CD4-positive, alpha-beta T cell (primary cell): ENCODE measurements at regions not wholly inside any gene's neighbourhood (a gene's known extent, or its start where the extent isn't known, plus 50 kb on each side); places are given as distances from the start of the nearest gene placed in this dataset.

Experiments used
- ATAC-seq: fragments of 200-7000 bp; cut with Tn5 transposase; one replicate; pipeline ENCODE4 v1.10.0; 2022; ENCODE audit warnings: mild to moderate bottlenecking; ENCODE audit not compliant: poor library complexity
- CTCF ChIA-PET: fragments of 350-600 bp; sonication (Branson Sonifier 250); formaldehyde crosslinking; loops from one replicate; lab custom pipeline; 2021; ENCODE audit warnings: antibody characterized with exemption, inconsistent platforms; lab: Charles Lee
- POLR2A ChIA-PET: fragments of 350-600 bp; sonication (Branson Sonifier 250); formaldehyde crosslinking; loops from one replicate; lab custom pipeline; 2021; ENCODE audit warnings: antibody characterized with exemption, inconsistent platforms; lab: Charles Lee
- DNase-seq, 14 experiments: peaks; one replicate each; pipeline ENCODE4 v3.0.0-alpha.2; 2013 to 2020; ENCODE audit warnings: mixed read lengths in 2 of 14
- H3K27ac ChIP-seq, 2 donors: one replicate each; pipeline versions ENCODE4 v1.5.1 to v1.7.0; 2013; ENCODE audit warnings: low read length in 2 of 2, low read depth in 1 of 2, mild to moderate bottlenecking in 1 of 2
- H3K27me3 ChIP-seq, 2 experiments: 1 replicate in 1 of 2; 2 replicates in 1 of 2; pipeline versions ENCODE4 v1.6.1 to v1.7.0; 2013; ENCODE audit warnings: low read length in 2 of 2, control low read depth in 1 of 2, mild to moderate bottlenecking in 1 of 2, moderate library complexity in 1 of 2; ENCODE audit not compliant: insufficient read depth in 2 of 2, control insufficient read depth in 1 of 2
- H3K36me3 ChIP-seq: one replicate; pipeline ENCODE4 v1.6.1; 2013; ENCODE audit warnings: low read length, control low read depth; ENCODE audit not compliant: insufficient read depth
- H3K4me1 ChIP-seq: one replicate; pipeline ENCODE4 v1.6.1; 2013; ENCODE audit warnings: low read length, control low read depth; ENCODE audit not compliant: insufficient read depth
- H3K4me3 ChIP-seq: one replicate; pipeline ENCODE4 v1.5.1; 2013; ENCODE audit warnings: mild to moderate bottlenecking, low read length, moderate library complexity
- H3K9me3 ChIP-seq, 2 experiments: 1 replicate in 1 of 2; 2 replicates in 1 of 2; pipeline versions ENCODE4 v1.6.1 to v1.7.0; 2013; ENCODE audit warnings: low read length in 2 of 2, mild to moderate bottlenecking in 2 of 2, control low read depth in 1 of 2, moderate library complexity in 1 of 2; ENCODE audit not compliant: control insufficient read depth in 1 of 2, insufficient read depth in 1 of 2
- H3K27ac Mint-ChIP-seq: one replicate; pipeline ENCODE4 v1.8.0; 2020; ENCODE audit warnings: mixed read lengths
- H3K27me3 Mint-ChIP-seq: one replicate; pipeline ENCODE4 v1.8.0; 2021; ENCODE audit warnings: mixed read lengths
- H3K36me3 Mint-ChIP-seq: one replicate; pipeline ENCODE4 v1.8.0; 2021; ENCODE audit warnings: low read depth, mixed read lengths
- H3K4me1 Mint-ChIP-seq: one replicate; pipeline ENCODE4 v1.8.0; 2021; ENCODE audit warnings: low read depth, mixed read lengths
- H3K4me3 Mint-ChIP-seq: one replicate; pipeline ENCODE4 v1.8.0; 2020; ENCODE audit warnings: mild to moderate bottlenecking, mixed read lengths
- H3K9me3 Mint-ChIP-seq: one replicate; pipeline ENCODE4 v1.8.0; 2020; ENCODE audit warnings: mixed read lengths
- intact Hi-C, 2 experiments: fragments of 100-400 bp; cut with DNase I in 1 of 2; cut with micrococcal nuclease in 1 of 2; formaldehyde crosslinking; loops; one replicate each; pipeline versions ENCODE4 v1.15.1 to v1.9.0; 2023 to 2025; cut with DNase I, micrococcal nuclease
- TF ChIP-seq, protein P1 (sequence below): fragments of 200-600 bp; IDR thresholded peaks from one replicate; pipeline ENCODE4 v1.8.0; 2022; ENCODE audit warnings: antibody characterized with exemption, mild to moderate bottlenecking

- no peaks in the 10 kb centered on the region for H3K9me3 ChIP-seq
- no peaks in the 10 kb centered on the region for H3K36me3 ChIP-seq
- peaks cover 3% of the 10 kb centered on the region for H3K4me1 ChIP-seq
- no peak overlapping the region for H3K27ac ChIP-seq
- peaks cover 10% of the 10 kb centered on the region for H3K4me1 Mint-ChIP-seq
- no peaks in the 10 kb centered on the region for H3K9me3 Mint-ChIP-seq
- H3K27ac Mint-ChIP-seq = no peak overlapping the region
- no peak overlapping the region for H3K4me3 ChIP-seq
- no peaks in the 10 kb centered on the region for H3K27me3 Mint-ChIP-seq
- DNase-seq (no peak), ATAC-seq (no peak)
- ChIA-PET CTCF (interaction anchor here (2.9 kb wide), 1 partner anchor 18 kb away, joined by 10 read pairs; no protein-coding TSS in a partner anchor), POLR2A (interaction anchor here (1.1 kb wide), 1 partner anchor 11 kb away, joined by 3 read pairs; no protein-coding TSS in a partner anchor)
- no peaks in the 10 kb centered on the region for H3K36me3 Mint-ChIP-seq
- no peaks in the 10 kb centered on the region for H3K27me3 ChIP-seq
- intact Hi-C loops = no loop called here
- TF ChIP-seq, protein P1, sequence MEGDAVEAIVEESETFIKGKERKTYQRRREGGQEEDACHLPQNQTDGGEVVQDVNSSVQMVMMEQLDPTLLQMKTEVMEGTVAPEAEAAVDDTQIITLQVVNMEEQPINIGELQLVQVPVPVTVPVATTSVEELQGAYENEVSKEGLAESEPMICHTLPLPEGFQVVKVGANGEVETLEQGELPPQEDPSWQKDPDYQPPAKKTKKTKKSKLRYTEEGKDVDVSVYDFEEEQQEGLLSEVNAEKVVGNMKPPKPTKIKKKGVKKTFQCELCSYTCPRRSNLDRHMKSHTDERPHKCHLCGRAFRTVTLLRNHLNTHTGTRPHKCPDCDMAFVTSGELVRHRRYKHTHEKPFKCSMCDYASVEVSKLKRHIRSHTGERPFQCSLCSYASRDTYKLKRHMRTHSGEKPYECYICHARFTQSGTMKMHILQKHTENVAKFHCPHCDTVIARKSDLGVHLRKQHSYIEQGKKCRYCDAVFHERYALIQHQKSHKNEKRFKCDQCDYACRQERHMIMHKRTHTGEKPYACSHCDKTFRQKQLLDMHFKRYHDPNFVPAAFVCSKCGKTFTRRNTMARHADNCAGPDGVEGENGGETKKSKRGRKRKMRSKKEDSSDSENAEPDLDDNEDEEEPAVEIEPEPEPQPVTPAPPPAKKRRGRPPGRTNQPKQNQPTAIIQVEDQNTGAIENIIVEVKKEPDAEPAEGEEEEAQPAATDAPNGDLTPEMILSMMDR = no peak
- H3K4me3 Mint-ChIP-seq = no peak overlapping the region
Measured at GRCh38 chr3:107945417-107946094, 145.3 kb downstream of the CD47 start.

DNA sequence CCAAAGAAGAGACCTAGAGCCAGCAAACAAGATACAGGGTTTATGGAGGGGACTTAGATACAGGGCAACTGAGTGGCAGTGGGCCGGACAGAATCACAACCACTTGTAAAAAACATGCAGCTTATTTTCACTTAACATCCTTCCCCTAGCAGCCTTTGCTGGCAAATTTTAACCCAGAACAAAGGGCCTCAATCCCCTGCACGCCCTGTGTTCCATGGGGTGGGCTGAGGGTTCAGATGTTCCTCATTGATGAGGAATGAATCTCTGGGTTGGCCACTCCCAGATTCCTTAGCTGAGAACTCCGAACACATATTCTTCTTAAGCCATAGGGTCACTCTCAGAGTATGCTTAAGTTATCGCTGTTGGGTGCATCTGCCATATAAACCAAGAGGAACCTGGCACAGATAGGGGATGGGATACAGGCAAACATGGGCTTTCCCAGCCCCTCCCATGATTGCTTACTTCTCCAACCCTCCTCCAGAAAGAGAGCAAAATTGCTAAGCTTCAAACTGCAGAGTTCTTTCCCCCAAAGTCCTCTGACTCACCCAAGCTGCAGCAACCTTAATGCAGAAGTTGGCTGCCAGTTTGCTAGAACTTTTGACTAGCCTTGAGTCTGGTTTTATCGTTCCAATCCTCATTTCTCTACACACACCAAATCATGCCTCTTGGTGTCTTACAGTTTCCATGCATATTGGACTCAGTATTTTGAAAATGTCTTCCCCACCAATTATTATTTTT, 146.9 kb downstream of the CD47 start:
- no peaks in the 10 kb centered on the region for H3K36me3 ChIP-seq
- Mint-ChIP-seq H3K36me3 (no peaks in the 10 kb centered on the region), H3K9me3 (no peaks in the 10 kb centered on the region), H3K27me3 (no peaks in the 10 kb centered on the region), H3K4me3 (no peak overlapping the region), H3K27ac (no peak overlapping the region), H3K4me1 (peaks cover 10% of the 10 kb centered on the region)
- no peaks in the 10 kb centered on the region for H3K27me3 ChIP-seq
- no peak overlapping the region for H3K4me3 ChIP-seq
- DNase-seq = peak in 2 of 14 experiments; percentile 15 to 17
- intact Hi-C loops = loop anchor here in 1 of 2 experiments (5.0 kb wide), 1 partner anchor 378 kb away; no protein-coding TSS in a partner anchor
- POLR2A ChIA-PET = no interaction called here
- no peak for ATAC-seq
- TF ChIP-seq, protein P1 = no peak
- H3K9me3 ChIP-seq = no peaks in the 10 kb centered on the region
- H3K27ac ChIP-seq = no peak overlapping the region
- CTCF ChIA-PET = interaction anchor here (2.9 kb wide), 1 partner anchor 17 kb away, joined by 10 read pairs; no protein-coding TSS in a partner anchor
- peaks cover 3% of the 10 kb centered on the region for H3K4me1 ChIP-seq

- peaks cover 10% of the 10 kb centered on the region for H3K4me1 Mint-ChIP-seq
- H3K9me3 Mint-ChIP-seq = no peaks in the 10 kb centered on the region
- no peaks in the 10 kb centered on the region for H3K36me3 Mint-ChIP-seq
- ATAC-seq (no peak), DNase-seq (no peak)
- H3K27ac Mint-ChIP-seq = no peak overlapping the region
- Histone ChIP-seq H3K4me3 (no peak overlapping the region), H3K9me3 (no peaks in the 10 kb centered on the region), H3K4me1 (peaks cover 3% of the 10 kb centered on the region), H3K27ac (no peak overlapping the region), H3K27me3 (no peaks in the 10 kb centered on the region), H3K36me3 (no peaks in the 10 kb centered on the region)
- intact Hi-C loops = loop anchor here in 1 of 2 experiments (5.0 kb wide), 1 partner anchor 379 kb away; no protein-coding TSS in a partner anchor
- ChIA-PET POLR2A (no interaction called here), CTCF (interaction anchor here (2.9 kb wide), 1 partner anchor 16 kb away, joined by 10 read pairs; no protein-coding TSS in a partner anchor)
- no peaks in the 10 kb centered on the region for H3K27me3 Mint-ChIP-seq
- TF ChIP-seq, protein P1 = no peak
- H3K4me3 Mint-ChIP-seq = no peak overlapping the region
Measured at GRCh38 chr3:107942951-107943749, 147.7 kb downstream of the CD47 start.
